NCI-H2196 treated with DMSO at 0.1 percent for 48 hours (cell line): ENCODE measurements at regions not wholly inside any gene's neighbourhood (a gene's known extent, or its start where the extent isn't known, plus 50 kb on each side); places are given as distances from the start of the nearest gene placed in this dataset.
"Not testable (repeated sequence)": the region's sequence is repeated elsewhere in the genome, so short reads cannot be mapped to it uniquely, and the experiment has no call there.

Source experiments
- DNase-seq: peaks from one replicate; lab custom pipeline; 2025; ENCODE audit not compliant: unreplicated experiment; lab: John Stamatoyannopoulos, UW

GRCh38 chr6:91994787-91995186, 1407.9 kb upstream of the MAP3K7 start:
- no peak for DNase-seq

DNA sequence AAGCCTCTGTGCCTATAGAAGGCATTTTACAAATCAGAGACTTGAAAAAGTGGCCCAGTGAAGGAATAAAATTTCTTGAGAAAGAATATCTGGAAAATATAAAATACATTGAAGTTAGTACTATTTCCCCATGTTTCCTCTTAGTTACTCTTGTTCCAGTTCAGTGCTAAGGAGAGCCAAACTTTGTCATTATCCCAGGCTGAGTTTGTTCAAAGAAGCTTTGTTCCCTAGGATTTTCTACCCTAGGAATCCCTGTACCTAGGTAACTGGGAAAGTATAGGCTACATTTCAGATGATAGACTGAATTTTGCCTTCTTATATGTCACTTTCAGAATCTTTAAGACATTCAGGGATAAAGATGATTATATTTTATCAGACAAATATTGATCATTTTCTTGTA, 1395.7 kb upstream of the MAP3K7 start:
- no peak for DNase-seq

GRCh38 chr6:91976797-91977196, 1389.9 kb upstream of the MAP3K7 start:
- no peak for DNase-seq

DNA sequence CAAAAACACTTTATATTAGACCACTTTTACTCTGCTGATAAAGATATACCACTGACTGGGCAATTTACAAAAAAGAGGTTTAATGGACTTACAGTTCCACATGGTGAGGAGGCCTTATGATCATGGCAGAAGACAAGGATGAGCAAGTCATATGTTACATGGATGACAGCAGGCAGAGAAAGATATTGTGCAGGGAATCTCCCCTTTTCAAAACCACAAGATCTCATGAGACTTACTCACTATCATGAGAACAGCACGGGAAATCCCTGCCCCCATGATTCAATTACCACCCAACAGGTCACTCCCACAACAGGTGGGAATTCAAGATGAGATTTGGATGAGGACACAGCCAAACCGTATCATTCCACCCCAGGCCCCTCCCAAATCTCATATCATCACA, 1383.8 kb upstream of the MAP3K7 start:
- DNase-seq: no peak

DNA sequence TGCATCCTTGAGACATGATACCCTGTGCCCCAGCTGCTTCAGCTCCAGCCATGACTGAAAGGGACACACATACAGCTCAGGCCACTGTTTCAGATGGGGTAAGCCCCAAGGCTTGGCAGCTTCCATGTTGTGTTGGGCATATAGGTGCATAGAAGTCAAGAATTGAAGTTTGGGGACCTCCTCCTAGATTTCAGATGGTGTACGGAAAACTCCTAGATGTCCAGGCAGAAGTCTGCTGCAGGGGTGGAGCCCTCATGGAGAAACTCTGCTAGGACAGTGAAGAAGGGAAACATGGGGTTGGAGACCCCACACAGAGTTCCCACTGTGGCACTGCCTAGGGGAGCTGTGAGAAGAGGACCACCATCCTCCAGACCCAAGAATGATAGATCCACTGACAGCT, 1379.0 kb upstream of the MAP3K7 start:
- no peak for DNase-seq

DNA sequence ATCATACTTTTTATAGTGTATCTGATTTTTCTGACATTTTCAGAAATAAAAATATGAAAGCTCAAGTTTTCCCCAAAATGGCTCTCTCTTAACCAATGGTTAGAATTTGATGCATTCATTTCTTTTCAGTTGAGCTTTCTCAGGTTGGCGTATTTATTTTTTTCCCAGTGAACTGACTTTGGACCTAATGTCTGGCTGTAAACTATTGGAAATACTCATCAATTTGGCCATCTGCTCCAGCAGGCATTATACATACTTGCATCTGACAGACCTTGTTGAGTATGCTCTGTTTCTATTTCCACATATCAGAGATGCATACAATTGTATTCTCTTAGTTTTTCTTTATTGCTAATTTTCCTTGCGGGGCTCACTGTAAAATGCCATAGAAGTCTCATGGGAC, 1374.8 kb upstream of the MAP3K7 start:
- DNase-seq: no peak

DNA sequence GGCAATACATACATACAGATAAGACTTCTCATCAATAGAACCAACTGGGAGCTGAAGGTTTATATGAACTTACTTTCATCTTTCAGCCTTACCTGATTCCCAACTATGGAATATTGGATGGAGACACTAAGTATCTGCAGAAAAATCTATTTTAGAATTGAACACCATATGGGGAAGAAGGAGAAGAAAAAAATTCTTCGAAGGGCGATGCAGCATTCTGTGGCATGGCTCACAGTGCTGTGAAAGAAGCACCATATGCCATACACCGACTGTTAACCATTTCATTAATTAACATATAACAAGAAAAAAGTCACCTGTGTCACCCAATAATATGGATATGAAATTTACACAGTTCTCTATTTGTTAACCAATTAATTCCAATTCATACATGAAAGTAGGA, 1374.4 kb upstream of the MAP3K7 start:
- no peak for DNase-seq

DNA sequence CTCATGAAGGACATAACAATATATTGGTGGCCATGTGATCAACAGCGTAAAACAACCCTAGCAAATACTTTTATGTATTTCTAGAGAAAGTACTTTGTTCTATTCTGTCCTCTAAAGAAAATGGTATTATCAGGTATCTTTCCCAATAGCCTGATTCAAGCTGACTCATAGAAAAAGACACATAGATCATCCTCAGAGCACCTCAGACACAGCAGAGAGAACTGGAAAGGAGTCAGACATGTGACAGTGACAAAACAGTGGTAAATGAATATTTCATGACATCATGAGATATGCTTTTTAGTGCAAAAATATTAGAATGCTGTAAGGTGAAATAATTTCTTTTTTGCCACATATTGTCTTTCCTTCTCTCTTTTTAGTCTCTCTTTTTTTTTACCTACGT, 1355.0 kb upstream of the MAP3K7 start:
- DNase-seq: no peak

- no peak for DNase-seq
These were observed 1353.9 kb upstream of the MAP3K7 start for GRCh38 chr6:91940801-91941200.

DNA sequence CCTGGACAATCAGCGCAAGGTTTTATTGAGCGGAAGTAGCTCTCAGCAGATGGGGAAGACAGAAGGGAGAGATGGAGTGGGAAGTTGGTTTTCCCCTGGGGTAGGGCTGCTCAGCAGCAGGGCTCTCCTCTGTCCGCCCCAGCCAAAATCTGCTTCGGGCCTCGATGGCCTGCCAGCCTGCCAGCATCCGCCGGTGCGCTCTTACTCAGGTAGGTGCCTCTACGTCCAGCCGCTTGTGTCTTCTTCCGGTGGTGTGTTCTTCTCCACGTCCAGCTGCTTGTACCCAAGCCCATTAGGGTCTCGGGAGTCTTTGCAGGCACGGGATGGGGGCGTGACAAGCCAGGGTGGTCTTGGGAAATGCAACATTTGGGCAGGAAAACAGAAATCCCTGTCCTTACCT, 1340.0 kb upstream of the MAP3K7 start:
- DNase-seq: no peak

DNA sequence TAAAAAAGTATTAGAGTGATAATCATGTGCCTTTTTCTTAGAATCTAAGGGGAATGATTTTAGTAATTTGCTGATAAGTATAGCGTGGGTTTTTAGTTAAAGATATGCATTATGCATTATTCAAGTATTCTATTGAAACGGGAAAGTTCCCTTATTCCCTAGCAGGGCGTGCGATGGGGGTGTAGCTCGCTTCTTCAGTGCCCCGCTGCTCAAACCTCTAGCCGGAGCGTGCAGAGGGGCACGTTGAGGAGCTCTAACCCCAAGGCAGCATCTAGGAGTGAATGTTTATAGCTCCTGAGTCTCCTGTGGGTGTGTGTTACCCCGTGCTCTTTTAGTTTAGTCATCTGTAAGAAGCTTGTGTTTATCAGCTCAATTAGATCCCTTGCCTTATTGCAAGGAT, 1339.5 kb upstream of the MAP3K7 start:
- DNase-seq: no peak

- DNase-seq: no peak
These were observed 1325.1 kb upstream of the MAP3K7 start for GRCh38 chr6:91911945-91912344.

GRCh38 chr6:91904586-91905164, 1317.8 kb upstream of the MAP3K7 start:
- DNase-seq: no peak

DNA sequence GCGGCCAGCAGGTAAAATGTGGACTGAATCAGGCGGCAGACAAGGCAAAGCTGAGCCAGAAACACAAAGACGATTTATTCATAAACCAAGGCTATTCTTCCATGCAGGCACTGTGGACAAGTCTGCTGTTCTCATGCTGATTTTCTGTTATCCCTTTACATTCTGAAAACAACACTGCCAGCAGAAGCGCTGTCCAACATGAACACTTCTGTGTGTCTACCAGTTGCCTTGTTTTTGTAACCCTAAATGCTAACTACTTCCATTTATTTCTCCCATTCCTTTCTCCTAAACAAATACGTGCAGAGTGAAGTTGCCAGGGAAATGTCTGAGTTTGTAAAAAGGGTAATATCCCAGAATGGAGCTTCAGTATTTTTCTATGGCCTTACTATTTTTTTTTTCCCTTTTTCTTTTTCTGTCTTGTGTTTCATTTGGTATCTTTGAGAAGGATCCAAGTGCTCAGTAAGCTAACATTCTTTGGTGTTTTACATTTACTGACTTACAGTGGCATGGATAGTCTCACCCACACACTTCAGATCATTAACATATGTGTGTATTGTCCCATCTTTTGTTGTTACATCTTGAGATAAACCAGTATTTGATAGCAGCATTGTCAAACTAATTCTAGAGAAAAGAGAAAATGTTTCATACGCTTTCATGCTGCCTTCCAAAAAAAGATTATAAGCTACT, 1308.9 kb upstream of the MAP3K7 start:
- no peak for DNase-seq

DNA sequence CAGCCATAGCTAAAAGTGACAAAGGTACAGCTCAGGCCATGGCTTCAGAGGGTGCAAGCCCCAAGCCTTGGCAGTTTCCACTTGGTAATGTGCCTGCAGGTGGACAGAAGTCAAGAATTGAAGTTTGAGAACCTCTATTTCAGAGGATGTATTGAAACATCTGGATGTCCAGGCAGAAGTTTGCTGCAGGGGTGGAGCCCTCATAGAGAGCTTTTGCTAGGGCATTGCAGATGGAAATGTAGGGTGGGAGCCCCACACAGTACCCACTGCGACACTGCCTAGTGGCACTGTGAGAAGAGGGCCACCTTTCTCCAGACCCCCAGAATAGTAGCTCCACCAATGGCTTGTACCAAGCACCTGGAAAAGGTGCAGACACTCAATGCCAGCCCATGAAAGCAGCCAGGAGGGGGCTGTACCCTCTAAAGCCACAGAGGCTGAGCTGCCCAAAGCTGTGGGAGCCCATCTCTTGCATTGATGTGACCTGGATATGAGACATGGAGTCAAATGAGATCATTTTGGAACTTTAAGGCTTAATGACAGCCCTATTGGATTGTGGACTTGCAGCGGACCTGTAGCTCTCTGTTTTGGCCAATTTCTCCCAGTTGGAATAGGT, 1299.4 kb upstream of the MAP3K7 start:
- DNase-seq: no peak

- not testable (repeated sequence) for DNase-seq
These were observed 1294.9 kb upstream of the MAP3K7 start for GRCh38 chr6:91881791-91882190.

DNA sequence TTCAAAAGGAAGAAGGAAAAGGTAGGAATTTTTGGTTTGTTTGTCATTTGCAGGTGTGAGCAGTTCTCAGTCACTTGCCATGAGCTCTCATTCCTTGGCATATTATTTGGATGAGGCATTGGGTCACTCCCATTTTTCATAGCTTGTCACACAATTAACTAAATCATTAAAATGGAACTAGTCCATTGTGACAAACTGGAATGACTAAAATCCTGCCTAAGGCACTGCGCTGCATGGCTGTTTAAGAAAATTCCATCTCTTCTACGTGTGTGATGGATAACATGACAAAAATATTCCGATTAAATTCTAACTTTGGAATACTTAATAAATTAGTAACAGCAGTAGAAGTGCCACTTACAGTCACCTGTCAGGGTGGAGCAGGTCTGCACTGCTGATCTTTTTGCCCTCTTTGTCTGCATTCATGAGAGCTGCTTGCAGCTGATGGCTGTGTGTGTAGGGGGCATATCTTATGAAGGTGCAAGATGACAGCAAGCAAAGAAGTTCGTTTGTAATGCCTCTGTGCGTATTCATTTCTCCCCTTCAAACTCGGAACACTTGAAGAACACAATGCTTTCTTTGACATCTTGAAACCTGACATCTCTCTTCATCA, 1292.6 kb upstream of the MAP3K7 start:
- no peak for DNase-seq

- DNase-seq: no peak
These were observed 1291.1 kb upstream of the MAP3K7 start for GRCh38 chr6:91877994-91878393.

DNA sequence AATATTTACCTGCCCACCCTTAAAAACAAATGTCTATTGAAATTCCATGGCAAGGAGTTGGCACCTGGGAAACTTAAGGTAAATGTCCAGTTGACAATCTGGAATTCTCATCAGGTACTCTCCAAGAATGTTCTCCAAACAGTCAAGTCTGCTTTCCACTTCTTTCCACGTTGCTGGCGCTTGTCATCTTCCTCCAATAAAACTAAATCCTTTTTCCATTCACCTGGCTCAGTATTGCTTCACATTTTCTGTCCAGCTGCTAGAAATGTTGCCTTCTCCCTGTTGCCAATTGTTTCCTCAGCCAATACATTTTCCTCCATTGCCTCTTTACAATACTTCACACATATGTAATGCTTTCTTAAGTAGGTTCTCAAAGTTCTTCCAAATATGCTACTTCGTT, 1288.1 kb upstream of the MAP3K7 start:
- no peak for DNase-seq

- no peak for DNase-seq
These were observed 1281.8 kb upstream of the MAP3K7 start for GRCh38 chr6:91868539-91869202.

GRCh38 chr6:91865889-91866288, 1279.0 kb upstream of the MAP3K7 start:
- no peak for DNase-seq

- DNase-seq: no peak
These were observed 1278.0 kb upstream of the MAP3K7 start for GRCh38 chr6:91864911-91865310.
